ENCODE measurements at regions not wholly inside any gene's neighbourhood (a gene's known extent, or its start where the extent isn't known, plus 50 kb on each side); places are given as distances from the start of the nearest gene placed in this dataset.
"Not testable (repeated sequence)": the region's sequence is repeated elsewhere in the genome, so short reads cannot be mapped to it uniquely, and the experiment has no call there.

DNA sequence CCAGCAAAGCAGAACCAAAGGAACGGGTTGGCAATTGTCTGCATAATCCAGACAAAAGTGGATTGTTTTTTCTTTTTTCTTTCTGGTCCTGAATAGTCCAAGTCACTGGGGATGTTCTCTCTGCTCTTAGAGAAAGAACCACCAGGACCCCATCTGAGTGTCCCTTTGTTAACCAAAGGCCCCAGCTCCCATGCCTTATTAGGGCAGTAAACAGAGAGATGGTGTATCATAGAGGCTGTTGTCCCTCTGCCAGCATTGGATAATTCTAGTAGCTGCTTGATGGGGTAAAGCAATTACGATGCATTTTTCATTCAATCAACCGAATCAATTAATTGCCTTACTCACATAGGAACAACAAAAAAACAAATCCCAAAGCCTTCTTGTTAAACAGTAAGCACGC lies 213.0 kb downstream of the BUB3 start:
- no peak overlapping the region for H2AFZ ChIP-seq (ENCODE audit: insufficient read depth, low read depth, low read length, poor library complexity, severe bottlenecking)
- Mint-ChIP-seq H3K36me3 (no peaks in the 10 kb centered on the region), H3K4me1 (no peaks in the 10 kb centered on the region), H3K9me3 (peaks cover 0 to 15% (median 8%) of the 10 kb centered on the region in 7 donors), H3K4me3 (no peak overlapping the region), H3K27me3 (ENCODE audit: low read depth in 3 of 3) (peaks cover 0 to 9% (median 0%) of the 10 kb centered on the region in 3 donors), H3K27ac (no peak overlapping the region)
- H3K36me3 ChIP-seq (replicated peaks in 1 of 2; ENCODE audit: control insufficient read depth in 1 of 2, insufficient read depth in 2 of 2, low read length in 2 of 2) = no peaks in the 10 kb centered on the region
- no peak overlapping the region for H3K4me2 ChIP-seq (replicated peaks; ENCODE audit: extremely low read depth, low read length, poor library complexity, severe bottlenecking)
- TF ChIP-seq, protein P1, sequence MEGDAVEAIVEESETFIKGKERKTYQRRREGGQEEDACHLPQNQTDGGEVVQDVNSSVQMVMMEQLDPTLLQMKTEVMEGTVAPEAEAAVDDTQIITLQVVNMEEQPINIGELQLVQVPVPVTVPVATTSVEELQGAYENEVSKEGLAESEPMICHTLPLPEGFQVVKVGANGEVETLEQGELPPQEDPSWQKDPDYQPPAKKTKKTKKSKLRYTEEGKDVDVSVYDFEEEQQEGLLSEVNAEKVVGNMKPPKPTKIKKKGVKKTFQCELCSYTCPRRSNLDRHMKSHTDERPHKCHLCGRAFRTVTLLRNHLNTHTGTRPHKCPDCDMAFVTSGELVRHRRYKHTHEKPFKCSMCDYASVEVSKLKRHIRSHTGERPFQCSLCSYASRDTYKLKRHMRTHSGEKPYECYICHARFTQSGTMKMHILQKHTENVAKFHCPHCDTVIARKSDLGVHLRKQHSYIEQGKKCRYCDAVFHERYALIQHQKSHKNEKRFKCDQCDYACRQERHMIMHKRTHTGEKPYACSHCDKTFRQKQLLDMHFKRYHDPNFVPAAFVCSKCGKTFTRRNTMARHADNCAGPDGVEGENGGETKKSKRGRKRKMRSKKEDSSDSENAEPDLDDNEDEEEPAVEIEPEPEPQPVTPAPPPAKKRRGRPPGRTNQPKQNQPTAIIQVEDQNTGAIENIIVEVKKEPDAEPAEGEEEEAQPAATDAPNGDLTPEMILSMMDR (IDR thresholded peaks at IDR 0.05) = no peak
- no peak overlapping the region for H3K9ac ChIP-seq (ENCODE audit: insufficient read depth, low read length, poor library complexity, severe bottlenecking)
- 86% methylated on average over 1 of the region's 4 CpGs for WGBS (ENCODE audit: insufficient coverage)
- no peak overlapping the region for H3K4me3 ChIP-seq (replicated peaks in 1 of 3; ENCODE audit: low read depth in 2 of 3, low read length in 3 of 3)
- no peaks in the 10 kb centered on the region for H3K79me2 ChIP-seq (ENCODE audit: insufficient read depth, low read length)
- H3K27me3 ChIP-seq (ENCODE audit: control insufficient read depth in 2 of 2, insufficient read depth in 2 of 2, low read length in 2 of 2) = no peaks in the 10 kb centered on the region
- intact Hi-C loops (cut with micrococcal nuclease) = no loop called here
- no peak overlapping the region for H3K27ac ChIP-seq (ENCODE audit: low read depth in 1 of 2, low read length in 2 of 2)
- H3K9me3 ChIP-seq (replicated peaks in 1 of 2; ENCODE audit: control insufficient read depth in 1 of 2, insufficient read depth in 1 of 2, low read length in 2 of 2) = no peaks in the 10 kb centered on the region
- no peaks in the 10 kb centered on the region for H3K4me1 ChIP-seq (ENCODE audit: control insufficient read depth in 1 of 2, insufficient read depth in 2 of 2, low read length in 2 of 2)
- no peaks in the 10 kb centered on the region for H4K20me1 ChIP-seq (ENCODE audit: insufficient read depth, low read length)
- no peak for DNase-seq

DNA sequence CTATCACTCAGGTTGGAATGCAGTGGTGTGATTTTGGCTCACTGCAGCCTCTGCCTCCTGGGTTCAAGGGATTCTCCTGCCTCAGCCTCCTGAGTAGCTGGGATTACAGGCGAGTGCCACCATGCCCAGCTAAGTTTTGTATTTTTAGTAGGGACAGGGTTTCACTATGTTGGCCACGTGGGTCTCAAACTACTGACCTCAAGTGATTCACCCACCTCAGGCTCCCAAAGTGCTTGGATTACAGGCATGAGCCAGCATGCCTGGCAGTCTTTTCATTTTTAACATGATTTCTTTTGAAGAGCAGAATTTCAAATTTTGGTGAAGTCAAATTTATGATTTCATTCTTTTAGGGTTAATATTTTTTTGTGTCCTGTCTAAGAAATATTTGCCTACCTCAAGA lies 217.4 kb downstream of the BUB3 start:
- H3K4me1 ChIP-seq (ENCODE audit: control insufficient read depth in 1 of 2, insufficient read depth in 2 of 2, low read length in 2 of 2); H3K27ac Mint-ChIP-seq; H3K79me2 ChIP-seq (ENCODE audit: insufficient read depth, low read length); H3K36me3 Mint-ChIP-seq; intact Hi-C loops (cut with micrococcal nuclease); H3K27ac ChIP-seq (ENCODE audit: low read depth in 1 of 2, low read length in 2 of 2); H3K4me3 ChIP-seq (replicated peaks in 1 of 3; ENCODE audit: low read depth in 2 of 3, low read length in 3 of 3); H3K4me3 Mint-ChIP-seq; H3K27me3 ChIP-seq (ENCODE audit: control insufficient read depth in 2 of 2, insufficient read depth in 2 of 2, low read length in 2 of 2); H4K20me1 ChIP-seq (ENCODE audit: insufficient read depth, low read length); H3K4me2 ChIP-seq (replicated peaks; ENCODE audit: extremely low read depth, low read length, poor library complexity, severe bottlenecking); H3K9ac ChIP-seq (ENCODE audit: insufficient read depth, low read length, poor library complexity, severe bottlenecking); H2AFZ ChIP-seq (ENCODE audit: insufficient read depth, low read depth, low read length, poor library complexity, severe bottlenecking); DNase-seq; H3K9me3 ChIP-seq (replicated peaks in 1 of 2; ENCODE audit: control insufficient read depth in 1 of 2, insufficient read depth in 1 of 2, low read length in 2 of 2); H3K4me1 Mint-ChIP-seq; H3K27me3 Mint-ChIP-seq (ENCODE audit: low read depth in 3 of 3); H3K36me3 ChIP-seq (replicated peaks in 1 of 2; ENCODE audit: control insufficient read depth in 1 of 2, insufficient read depth in 2 of 2, low read length in 2 of 2): not testable (repeated sequence)
- peaks cover 0 to 14% (median 6%) of the 10 kb centered on the region in 7 donors for H3K9me3 Mint-ChIP-seq
- WGBS (ENCODE audit: insufficient coverage) = no CpG with 5 or more reads among the region's 2 CpGs
